CD4-positive, alpha-beta memory T cell (primary cell): ENCODE measurements at regions not wholly inside any gene's neighbourhood (a gene's known extent, or its start where the extent isn't known, plus 50 kb on each side); places are given as distances from the start of the nearest gene placed in this dataset.
A peak's percentile ranks its signal among the peaks of the same experiment; 100 is the strongest.

Experiments
- CTCF ChIA-PET: fragments of 350-600 bp; sonication (Branson Sonifier 250); formaldehyde crosslinking; loops from one replicate; lab custom pipeline; 2021; ENCODE audit warnings: inconsistent platforms; ENCODE audit not compliant: partially characterized antibody; lab: Charles Lee
- POLR2A ChIA-PET: fragments of 350-600 bp; sonication (Branson Sonifier 250); formaldehyde crosslinking; loops from one replicate; lab custom pipeline; 2021; ENCODE audit not compliant: partially characterized antibody; lab: Charles Lee
- DNase-seq, 5 donors: peaks; one replicate each; pipeline versions ENCODE4 v3.0.0 to v3.0.0-alpha.2; 2020 to 2022; ENCODE audit warnings: mixed read lengths in 1 of 5
- H3K27ac ChIP-seq: one replicate; pipeline ENCODE4 v1.7.0; 2013; ENCODE audit warnings: low read depth, low read length
- H3K27me3 ChIP-seq: 2 replicates; pipeline ENCODE4 v1.7.0; 2013; ENCODE audit warnings: mild to moderate bottlenecking, low read length, moderate library complexity; ENCODE audit not compliant: insufficient read depth
- H3K36me3 ChIP-seq: 2 replicates; pipeline ENCODE4 v1.7.0; 2013; ENCODE audit warnings: mild to moderate bottlenecking, low read length, moderate library complexity; ENCODE audit not compliant: insufficient read depth
- H3K4me1 ChIP-seq: 2 replicates; pipeline ENCODE4 v1.7.0; 2013; ENCODE audit warnings: mild to moderate bottlenecking, low read length, moderate library complexity; ENCODE audit not compliant: insufficient read depth
- H3K4me3 ChIP-seq, 2 donors: one replicate each; pipeline ENCODE4 v1.7.0; 2013; ENCODE audit warnings: low read length in 2 of 2, mild to moderate bottlenecking in 1 of 2
- H3K9me3 ChIP-seq, 2 donors: one replicate each; pipeline ENCODE4 v1.7.0; 2013; ENCODE audit warnings: low read length in 2 of 2, control low read depth in 1 of 2; ENCODE audit not compliant: control insufficient read depth in 1 of 2
- H3K27ac Mint-ChIP-seq, 7 donors: one replicate each; pipeline ENCODE4 v1.8.0; 2020 to 2021; ENCODE audit warnings: mixed read lengths in 7 of 7, mild to moderate bottlenecking in 6 of 7, inconsistent platforms in 3 of 7, moderate library complexity in 3 of 7
- H3K27me3 Mint-ChIP-seq, 2 donors: one replicate each; pipeline ENCODE4 v1.8.0; 2020 to 2021; ENCODE audit warnings: mixed read lengths in 2 of 2
- H3K36me3 Mint-ChIP-seq, 2 donors: one replicate each; pipeline ENCODE4 v1.8.0; 2020 to 2021; ENCODE audit warnings: mixed read lengths in 2 of 2, inconsistent platforms in 1 of 2, mild to moderate bottlenecking in 1 of 2
- H3K4me1 Mint-ChIP-seq, 4 donors: one replicate each; pipeline ENCODE4 v1.8.0; 2020 to 2021; ENCODE audit warnings: mixed read lengths in 4 of 4, mild to moderate bottlenecking in 1 of 4
- H3K4me3 Mint-ChIP-seq, 8 donors: one replicate each; pipeline ENCODE4 v1.8.0; 2020 to 2021; ENCODE audit warnings: mixed read lengths in 8 of 8, mild to moderate bottlenecking in 7 of 8, moderate library complexity in 6 of 8, inconsistent platforms in 3 of 8
- H3K9me3 Mint-ChIP-seq, 8 donors: one replicate each; pipeline ENCODE4 v1.8.0; 2020 to 2021; ENCODE audit warnings: mixed read lengths in 8 of 8, mild to moderate bottlenecking in 5 of 8, inconsistent platforms in 3 of 8, moderate library complexity in 1 of 8
- intact Hi-C: fragments of 100-400 bp; cut with micrococcal nuclease; formaldehyde crosslinking; loops from one replicate; pipeline ENCODE4 v1.15.1; 2023

- H3K36me3 ChIP-seq, result no peaks in the 10 kb centered on the region
- no peak for DNase-seq
- Mint-ChIP-seq H3K27me3 (no peaks in the 10 kb centered on the region), H3K27ac (no peak overlapping the region), H3K36me3 (peaks cover 8 to 10% of the 10 kb centered on the region in 2 donors), H3K4me3 (no peak overlapping the region), H3K9me3 (peaks cover 5 to 22% (median 14%) of the 10 kb centered on the region in 8 donors), H3K4me1 (no peaks in the 10 kb centered on the region)
- no peaks in the 10 kb centered on the region for H3K4me1 ChIP-seq
- no peak overlapping the region for H3K4me3 ChIP-seq
- H3K27ac ChIP-seq, result no peak overlapping the region
- no peaks in the 10 kb centered on the region for H3K9me3 ChIP-seq
- CTCF ChIA-PET, result no interaction called here
- POLR2A ChIA-PET, result no interaction called here
- no peaks in the 10 kb centered on the region for H3K27me3 ChIP-seq
- intact Hi-C loops, result no loop called here
Observed at GRCh38 chr1:58380345-58380744, 166.2 kb downstream of the OMA1 start.

GRCh38 chr1:58367217-58367616 lies 179.3 kb downstream of the OMA1 start:
- Mint-ChIP-seq H3K27me3 (peaks cover 0 to 2% of the 10 kb centered on the region in 2 donors), H3K4me3 (no peak overlapping the region), H3K4me1 (no peaks in the 10 kb centered on the region), H3K9me3 (peaks cover 0 to 18% (median 10%) of the 10 kb centered on the region in 8 donors), H3K27ac (no peak overlapping the region), H3K36me3 (peaks cover 6 to 8% of the 10 kb centered on the region in 2 donors)
- DNase-seq, result no peak
- POLR2A ChIA-PET, result no interaction called here
- H3K36me3 ChIP-seq, result no peaks in the 10 kb centered on the region
- no peaks in the 10 kb centered on the region for H3K27me3 ChIP-seq
- H3K9me3 ChIP-seq, result no peaks in the 10 kb centered on the region
- intact Hi-C loops, result no loop called here
- no peaks in the 10 kb centered on the region for H3K4me1 ChIP-seq
- CTCF ChIA-PET, result no interaction called here
- H3K27ac ChIP-seq, result no peak overlapping the region
- H3K4me3 ChIP-seq, result no peak overlapping the region

- no peak overlapping the region for H3K27ac ChIP-seq
- intact Hi-C loops, result no loop called here
- H3K4me3 ChIP-seq, result no peak overlapping the region
- ChIA-PET POLR2A (no interaction called here), CTCF (no interaction called here)
- DNase-seq, result no peak
- H3K27ac Mint-ChIP-seq, result no peak overlapping the region
- H3K27me3 Mint-ChIP-seq, result peaks cover 0 to 2% of the 10 kb centered on the region in 2 donors
- H3K36me3 Mint-ChIP-seq, result no peaks in the 10 kb centered on the region
- no peaks in the 10 kb centered on the region for H3K4me1 ChIP-seq
- H3K4me1 Mint-ChIP-seq, result no peaks in the 10 kb centered on the region
- H3K9me3 Mint-ChIP-seq, result peaks cover 0 to 4% (median 0%) of the 10 kb centered on the region in 8 donors
- H3K4me3 Mint-ChIP-seq, result no peak overlapping the region
- H3K9me3 ChIP-seq, result no peaks in the 10 kb centered on the region
- no peaks in the 10 kb centered on the region for H3K27me3 ChIP-seq
- H3K36me3 ChIP-seq, result no peaks in the 10 kb centered on the region
Observed at GRCh38 chr1:58365328-58365727, 181.2 kb downstream of the OMA1 start.

- CTCF ChIA-PET, result no interaction called here
- Histone ChIP-seq H3K9me3 (no peaks in the 10 kb centered on the region), H3K27ac (no peak overlapping the region), H3K36me3 (no peaks in the 10 kb centered on the region), H3K4me1 (no peaks in the 10 kb centered on the region), H3K4me3 (no peak overlapping the region), H3K27me3 (no peaks in the 10 kb centered on the region)
- Mint-ChIP-seq H3K36me3 (no peaks in the 10 kb centered on the region), H3K9me3 (no peaks in the 10 kb centered on the region), H3K4me1 (no peaks in the 10 kb centered on the region), H3K27me3 (peaks cover 0 to 2% of the 10 kb centered on the region in 2 donors), H3K4me3 (no peak overlapping the region), H3K27ac (no peak overlapping the region)
- no peak for DNase-seq
- intact Hi-C loops, result no loop called here
- POLR2A ChIA-PET, result no interaction called here
Observed at GRCh38 chr1:58363585-58363984, 182.9 kb downstream of the OMA1 start.

GRCh38 chr1:58361134-58361533 lies 185.4 kb downstream of the OMA1 start:
- H3K27ac ChIP-seq, result no peak overlapping the region
- no peaks in the 10 kb centered on the region for H3K4me1 ChIP-seq
- ChIA-PET CTCF (no interaction called here), POLR2A (no interaction called here)
- no peak overlapping the region for H3K4me3 Mint-ChIP-seq
- no peaks in the 10 kb centered on the region for H3K27me3 ChIP-seq
- H3K36me3 ChIP-seq, result no peaks in the 10 kb centered on the region
- no peak overlapping the region for H3K27ac Mint-ChIP-seq
- intact Hi-C loops, result no loop called here
- no peak overlapping the region for H3K4me3 ChIP-seq
- H3K4me1 Mint-ChIP-seq, result no peaks in the 10 kb centered on the region
- H3K27me3 Mint-ChIP-seq, result peaks cover 0 to 4% of the 10 kb centered on the region in 2 donors
- no peaks in the 10 kb centered on the region for H3K9me3 ChIP-seq
- H3K36me3 Mint-ChIP-seq, result no peaks in the 10 kb centered on the region
- no peak for DNase-seq
- no peaks in the 10 kb centered on the region for H3K9me3 Mint-ChIP-seq

GRCh38 chr1:58358346-58358745 lies 188.2 kb downstream of the OMA1 start:
- Histone ChIP-seq H3K4me1 (no peaks in the 10 kb centered on the region), H3K36me3 (no peaks in the 10 kb centered on the region), H3K27me3 (no peaks in the 10 kb centered on the region), H3K4me3 (no peak overlapping the region), H3K9me3 (no peaks in the 10 kb centered on the region), H3K27ac (no peak overlapping the region)
- Mint-ChIP-seq H3K27me3 (peaks cover 0 to 3% of the 10 kb centered on the region in 2 donors), H3K36me3 (no peaks in the 10 kb centered on the region), H3K4me1 (no peaks in the 10 kb centered on the region), H3K4me3 (no peak overlapping the region), H3K9me3 (no peaks in the 10 kb centered on the region), H3K27ac (peak overlapping the region in 1 of 7 donors; percentile 14)
- ChIA-PET CTCF (interaction anchor here (0.7 kb wide), 1 partner anchor 59 kb away, joined by 4 read pairs; no protein-coding TSS in a partner anchor), POLR2A (no interaction called here)
- no peak for DNase-seq
- intact Hi-C loops, result no loop called here

- H3K36me3 Mint-ChIP-seq, result peaks cover 0 to 7% of the 10 kb centered on the region in 2 donors
- no peak overlapping the region for H3K27ac Mint-ChIP-seq
- ChIA-PET CTCF (no interaction called here), POLR2A (no interaction called here)
- no peak overlapping the region for H3K4me3 Mint-ChIP-seq
- H3K4me1 Mint-ChIP-seq, result no peaks in the 10 kb centered on the region
- peaks cover 0 to 5% of the 10 kb centered on the region in 2 donors for H3K27me3 Mint-ChIP-seq
- H3K4me1 ChIP-seq, result no peaks in the 10 kb centered on the region
- no peaks in the 10 kb centered on the region for H3K36me3 ChIP-seq
- no peak overlapping the region for H3K4me3 ChIP-seq
- intact Hi-C loops, result no loop called here
- H3K9me3 ChIP-seq, result no peaks in the 10 kb centered on the region
- no peak overlapping the region for H3K27ac ChIP-seq
- no peaks in the 10 kb centered on the region for H3K27me3 ChIP-seq
- peaks cover 0 to 4% (median 2%) of the 10 kb centered on the region in 8 donors for H3K9me3 Mint-ChIP-seq
- DNase-seq, result no peak
Observed at GRCh38 chr1:58356402-58356801, 190.1 kb downstream of the OMA1 start.

- Histone ChIP-seq H3K4me1 (no peaks in the 10 kb centered on the region), H3K27me3 (no peaks in the 10 kb centered on the region), H3K9me3 (no peaks in the 10 kb centered on the region), H3K27ac (no peak overlapping the region), H3K4me3 (no peak overlapping the region), H3K36me3 (no peaks in the 10 kb centered on the region)
- H3K9me3 Mint-ChIP-seq, result peaks cover 3 to 18% (median 8%) of the 10 kb centered on the region in 8 donors
- H3K4me1 Mint-ChIP-seq, result no peaks in the 10 kb centered on the region
- no peak for DNase-seq
- no peak overlapping the region for H3K4me3 Mint-ChIP-seq
- no peak overlapping the region for H3K27ac Mint-ChIP-seq
- H3K27me3 Mint-ChIP-seq, result peaks cover 0 to 4% of the 10 kb centered on the region in 2 donors
- ChIA-PET POLR2A (no interaction called here), CTCF (no interaction called here)
- intact Hi-C loops, result no loop called here
- peaks cover 0 to 13% of the 10 kb centered on the region in 2 donors for H3K36me3 Mint-ChIP-seq
Observed at GRCh38 chr1:58353168-58353567, 193.4 kb downstream of the OMA1 start.
